RWPE1 (cell line): ENCODE measurements at regions not wholly inside any gene's neighbourhood (a gene's known extent, or its start where the extent isn't known, plus 50 kb on each side); places are given as distances from the start of the nearest gene placed in this dataset.

Source experiments
- CTCF ChIA-PET: fragments of 350-600 bp; sonication (Branson Sonifier 250); formaldehyde crosslinking; extraction: SDS; loops from one replicate; lab custom pipeline; 2021; lab: Yijun Ruan, JAX
- POLR2A ChIA-PET: fragments of 400-600 bp; formaldehyde crosslinking; extraction: SDS; loops from one replicate; lab custom pipeline; 2020; ENCODE audit warnings: antibody characterized with exemption; ENCODE audit not compliant: low non-redundant PET; lab: Yijun Ruan, JAX
- DNase-seq: peaks from one replicate; pipeline ENCODE4 v3.0.0; 2012; ENCODE audit warnings: low spot score
- H3K27ac ChIP-seq: fragments of 450-650 bp; 2 replicates; pipeline ENCODE4 v1.5.1; 2017
- CTCF ChIP-seq: fragments of 450-650 bp; conservative IDR thresholded peaks from 2 replicates; pipeline ENCODE4 v1.5.1; 2017; ENCODE audit warnings: low read depth, mild to moderate bottlenecking

DNA sequence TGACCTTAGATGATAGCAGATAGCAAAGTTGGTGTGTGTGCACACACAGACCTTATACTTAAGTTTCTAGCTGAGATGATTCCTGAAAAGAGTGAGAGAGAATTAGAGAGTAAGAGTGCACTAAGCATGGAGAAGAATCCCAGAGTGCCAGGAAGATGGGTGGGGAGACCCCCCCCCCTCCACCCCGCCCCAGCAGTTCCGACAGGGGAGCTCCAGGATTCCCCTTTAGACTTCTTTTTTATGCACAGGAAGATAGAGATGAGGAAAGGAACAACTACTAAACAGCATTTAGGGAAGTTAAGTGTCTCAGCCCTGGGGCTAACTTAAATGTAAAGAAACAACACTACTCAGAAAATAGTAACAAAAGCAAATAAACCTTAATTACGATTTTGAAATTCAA is 878.0 kb upstream of the GOT2 start:
- POLR2A ChIA-PET = no interaction called here
- no peak for DNase-seq
- CTCF ChIA-PET = no interaction called here
- TF ChIP-seq CTCF = no peak
- H3K27ac ChIP-seq = no peak overlapping the region

- TF ChIP-seq CTCF = no peak
- POLR2A ChIA-PET = no interaction called here
- CTCF ChIA-PET = no interaction called here
- DNase-seq = no peak
- no peak overlapping the region for H3K27ac ChIP-seq
Measured at GRCh38 chr16:59611556-59611955, 877.4 kb upstream of the GOT2 start.

GRCh38 chr16:59605706-59606105 is 871.6 kb upstream of the GOT2 start:
- POLR2A ChIA-PET = no interaction called here
- no peak for TF ChIP-seq CTCF
- CTCF ChIA-PET = no interaction called here
- H3K27ac ChIP-seq = no peak overlapping the region
- DNase-seq = no peak

GRCh38 chr16:59604354-59604753 is 870.2 kb upstream of the GOT2 start:
- no peak for DNase-seq
- no peak for TF ChIP-seq CTCF
- ChIA-PET POLR2A (no interaction called here), CTCF (no interaction called here)
- H3K27ac ChIP-seq = no peak overlapping the region

DNA sequence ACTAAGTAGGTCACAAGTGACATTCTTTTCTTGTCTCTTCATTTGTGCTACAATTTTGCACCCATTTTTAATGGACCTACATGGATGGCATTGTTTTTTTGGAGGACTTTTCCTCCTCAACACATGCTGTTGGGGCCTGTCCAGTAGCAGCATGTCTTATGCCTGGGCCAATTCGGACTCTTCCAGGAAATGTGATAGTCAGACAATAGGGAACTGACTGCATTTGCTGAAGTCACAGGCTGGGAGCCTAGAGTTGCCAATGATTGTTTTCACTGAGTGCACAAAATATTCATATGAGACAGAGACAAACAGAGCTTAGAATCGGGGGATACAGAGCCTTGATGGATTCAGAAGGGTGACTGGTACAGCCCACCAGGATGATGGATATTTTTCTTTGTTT is 867.3 kb upstream of the GOT2 start:
- CTCF ChIA-PET = no interaction called here
- no peak for TF ChIP-seq CTCF
- no peak overlapping the region for H3K27ac ChIP-seq
- POLR2A ChIA-PET = no interaction called here
- DNase-seq = no peak

DNA sequence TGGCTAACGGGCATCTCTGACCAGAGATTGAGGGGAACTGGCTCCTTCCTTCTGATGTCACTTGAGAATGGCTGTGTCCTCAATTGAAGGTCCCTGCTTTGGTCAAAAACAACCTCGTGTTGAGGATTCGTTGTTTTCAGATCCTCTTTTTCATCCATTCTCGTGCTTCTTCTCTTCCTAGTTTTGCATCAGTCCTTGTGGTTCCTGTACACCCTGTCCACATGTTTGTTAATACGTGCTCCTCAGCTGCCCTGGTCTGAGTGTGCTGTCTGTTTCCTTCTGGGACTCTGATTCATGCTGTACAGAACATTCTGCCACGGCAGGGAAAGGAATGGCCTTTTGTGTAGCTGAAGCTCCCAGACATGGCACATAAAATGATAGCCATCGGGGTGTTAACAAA is 863.2 kb upstream of the GOT2 start:
- no peak for DNase-seq
- TF ChIP-seq CTCF = no peak
- CTCF ChIA-PET = no interaction called here
- H3K27ac ChIP-seq = no peak overlapping the region
- POLR2A ChIA-PET = no interaction called here

DNA sequence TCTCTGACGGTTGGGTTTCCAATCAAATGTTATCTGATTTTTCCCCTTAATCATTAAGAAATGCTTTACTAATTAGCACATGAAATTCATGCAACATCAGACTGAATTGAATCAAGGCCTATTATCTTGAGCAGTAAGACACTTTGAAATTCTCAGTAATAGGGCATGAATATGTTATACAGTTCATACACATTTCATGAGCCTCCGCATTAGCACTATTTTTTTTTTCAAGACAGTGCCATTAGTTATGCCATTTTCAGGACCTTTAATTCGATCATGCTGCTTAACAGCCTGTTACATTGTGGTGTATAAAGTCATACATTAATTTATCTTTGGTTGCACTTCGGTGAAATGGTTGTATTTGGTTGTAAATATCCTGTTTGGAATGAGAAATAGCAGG is 862.6 kb upstream of the GOT2 start:
- no peak overlapping the region for H3K27ac ChIP-seq
- ChIA-PET CTCF (no interaction called here), POLR2A (no interaction called here)
- TF ChIP-seq CTCF = no peak
- DNase-seq = no peak
